ENCODE measurements at regions not wholly inside any gene's neighbourhood (a gene's known extent, or its start where the extent isn't known, plus 50 kb on each side); places are given as distances from the start of the nearest gene placed in this dataset.

DNA sequence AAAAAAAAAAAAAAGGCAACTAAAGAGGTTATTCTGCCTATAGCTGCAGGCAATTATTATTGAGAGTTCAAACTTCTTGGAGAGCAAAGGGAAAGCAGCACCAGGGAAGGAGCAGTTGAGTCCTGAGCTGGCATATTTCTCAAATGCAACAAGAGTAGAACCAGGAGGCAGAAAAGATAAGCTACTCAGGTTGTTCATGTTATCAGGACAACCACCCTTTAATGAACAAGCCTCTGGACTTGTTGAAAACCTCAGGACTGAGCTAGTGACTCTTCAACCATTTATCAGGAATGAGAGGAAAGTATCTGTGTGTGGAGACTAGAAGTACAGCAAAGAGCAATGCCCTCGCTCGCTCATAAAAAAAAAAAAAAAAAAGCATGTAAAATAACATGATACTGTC is 183.0 kb downstream of the KCTD12 start:
- TF ChIP-seq, protein P1, sequence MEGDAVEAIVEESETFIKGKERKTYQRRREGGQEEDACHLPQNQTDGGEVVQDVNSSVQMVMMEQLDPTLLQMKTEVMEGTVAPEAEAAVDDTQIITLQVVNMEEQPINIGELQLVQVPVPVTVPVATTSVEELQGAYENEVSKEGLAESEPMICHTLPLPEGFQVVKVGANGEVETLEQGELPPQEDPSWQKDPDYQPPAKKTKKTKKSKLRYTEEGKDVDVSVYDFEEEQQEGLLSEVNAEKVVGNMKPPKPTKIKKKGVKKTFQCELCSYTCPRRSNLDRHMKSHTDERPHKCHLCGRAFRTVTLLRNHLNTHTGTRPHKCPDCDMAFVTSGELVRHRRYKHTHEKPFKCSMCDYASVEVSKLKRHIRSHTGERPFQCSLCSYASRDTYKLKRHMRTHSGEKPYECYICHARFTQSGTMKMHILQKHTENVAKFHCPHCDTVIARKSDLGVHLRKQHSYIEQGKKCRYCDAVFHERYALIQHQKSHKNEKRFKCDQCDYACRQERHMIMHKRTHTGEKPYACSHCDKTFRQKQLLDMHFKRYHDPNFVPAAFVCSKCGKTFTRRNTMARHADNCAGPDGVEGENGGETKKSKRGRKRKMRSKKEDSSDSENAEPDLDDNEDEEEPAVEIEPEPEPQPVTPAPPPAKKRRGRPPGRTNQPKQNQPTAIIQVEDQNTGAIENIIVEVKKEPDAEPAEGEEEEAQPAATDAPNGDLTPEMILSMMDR (IDR thresholded peaks at IDR 0.05; ENCODE audit: low read depth, low read length, missing input control) = no peak
- TF ChIP-seq RAD21 (IDR thresholded peaks at IDR 0.05) = no peak
- no peak for TF ChIP-seq TAF1 (conservative IDR thresholded peaks at IDR 0.05)
- TF ChIP-seq, protein P2, sequence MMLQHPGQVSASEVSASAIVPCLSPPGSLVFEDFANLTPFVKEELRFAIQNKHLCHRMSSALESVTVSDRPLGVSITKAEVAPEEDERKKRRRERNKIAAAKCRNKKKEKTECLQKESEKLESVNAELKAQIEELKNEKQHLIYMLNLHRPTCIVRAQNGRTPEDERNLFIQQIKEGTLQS (IDR thresholded peaks at IDR 0.05) = no peak
- TF ChIP-seq, protein P3, sequence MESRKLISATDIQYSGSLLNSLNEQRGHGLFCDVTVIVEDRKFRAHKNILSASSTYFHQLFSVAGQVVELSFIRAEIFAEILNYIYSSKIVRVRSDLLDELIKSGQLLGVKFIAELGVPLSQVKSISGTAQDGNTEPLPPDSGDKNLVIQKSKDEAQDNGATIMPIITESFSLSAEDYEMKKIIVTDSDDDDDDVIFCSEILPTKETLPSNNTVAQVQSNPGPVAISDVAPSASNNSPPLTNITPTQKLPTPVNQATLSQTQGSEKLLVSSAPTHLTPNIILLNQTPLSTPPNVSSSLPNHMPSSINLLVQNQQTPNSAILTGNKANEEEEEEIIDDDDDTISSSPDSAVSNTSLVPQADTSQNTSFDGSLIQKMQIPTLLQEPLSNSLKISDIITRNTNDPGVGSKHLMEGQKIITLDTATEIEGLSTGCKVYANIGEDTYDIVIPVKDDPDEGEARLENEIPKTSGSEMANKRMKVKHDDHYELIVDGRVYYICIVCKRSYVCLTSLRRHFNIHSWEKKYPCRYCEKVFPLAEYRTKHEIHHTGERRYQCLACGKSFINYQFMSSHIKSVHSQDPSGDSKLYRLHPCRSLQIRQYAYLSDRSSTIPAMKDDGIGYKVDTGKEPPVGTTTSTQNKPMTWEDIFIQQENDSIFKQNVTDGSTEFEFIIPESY (IDR thresholded peaks at IDR 0.05) = no peak
- TF ChIP-seq, protein P4, sequence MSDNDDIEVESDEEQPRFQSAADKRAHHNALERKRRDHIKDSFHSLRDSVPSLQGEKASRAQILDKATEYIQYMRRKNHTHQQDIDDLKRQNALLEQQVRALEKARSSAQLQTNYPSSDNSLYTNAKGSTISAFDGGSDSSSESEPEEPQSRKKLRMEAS (IDR thresholded peaks at IDR 0.05) = no peak

Data from liver (tissue), 3 donors.